ENCODE measurements at regions not wholly inside any gene's neighbourhood (a gene's known extent, or its start where the extent isn't known, plus 50 kb on each side); places are given as distances from the start of the nearest gene placed in this dataset.

DNA sequence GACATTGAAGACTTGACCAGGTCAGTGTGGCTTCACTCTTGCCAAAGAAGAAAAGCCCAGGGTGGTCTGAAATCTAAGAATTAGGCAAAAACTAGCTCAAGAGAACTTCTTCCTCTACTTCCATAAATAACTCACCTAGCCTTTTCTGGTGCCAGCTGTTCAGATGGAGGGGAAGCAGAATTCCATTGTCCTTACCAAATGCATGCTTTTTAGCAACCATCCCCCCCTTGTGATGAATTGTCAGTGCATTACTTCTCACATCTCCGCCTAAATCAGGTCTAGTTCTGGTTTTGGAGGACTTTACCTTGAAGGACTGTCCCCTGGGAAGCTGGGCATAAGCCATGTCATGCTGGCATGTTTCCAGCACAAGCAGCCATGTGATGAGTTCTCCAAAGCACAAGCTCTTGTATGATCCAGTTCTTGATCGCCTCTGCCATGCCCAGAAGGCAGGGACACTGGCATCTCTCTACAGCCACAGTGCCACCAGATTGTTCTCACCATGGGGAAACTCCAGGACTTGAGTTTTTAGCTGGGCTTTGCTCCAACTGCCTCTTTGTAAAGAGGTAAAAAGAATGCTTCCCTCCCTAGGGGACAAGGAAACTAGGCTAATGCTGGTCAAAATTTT is 96.4 kb upstream of the IL12A start:
- TF ChIP-seq EZH2phosphoT487 (conservative IDR thresholded peaks at IDR 0.05; ENCODE audit: low read length): no peak
- TF ChIP-seq, protein P1, sequence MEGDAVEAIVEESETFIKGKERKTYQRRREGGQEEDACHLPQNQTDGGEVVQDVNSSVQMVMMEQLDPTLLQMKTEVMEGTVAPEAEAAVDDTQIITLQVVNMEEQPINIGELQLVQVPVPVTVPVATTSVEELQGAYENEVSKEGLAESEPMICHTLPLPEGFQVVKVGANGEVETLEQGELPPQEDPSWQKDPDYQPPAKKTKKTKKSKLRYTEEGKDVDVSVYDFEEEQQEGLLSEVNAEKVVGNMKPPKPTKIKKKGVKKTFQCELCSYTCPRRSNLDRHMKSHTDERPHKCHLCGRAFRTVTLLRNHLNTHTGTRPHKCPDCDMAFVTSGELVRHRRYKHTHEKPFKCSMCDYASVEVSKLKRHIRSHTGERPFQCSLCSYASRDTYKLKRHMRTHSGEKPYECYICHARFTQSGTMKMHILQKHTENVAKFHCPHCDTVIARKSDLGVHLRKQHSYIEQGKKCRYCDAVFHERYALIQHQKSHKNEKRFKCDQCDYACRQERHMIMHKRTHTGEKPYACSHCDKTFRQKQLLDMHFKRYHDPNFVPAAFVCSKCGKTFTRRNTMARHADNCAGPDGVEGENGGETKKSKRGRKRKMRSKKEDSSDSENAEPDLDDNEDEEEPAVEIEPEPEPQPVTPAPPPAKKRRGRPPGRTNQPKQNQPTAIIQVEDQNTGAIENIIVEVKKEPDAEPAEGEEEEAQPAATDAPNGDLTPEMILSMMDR (IDR thresholded peaks at IDR 0.05; ENCODE audit: insufficient read depth, low read length, poor library complexity, severe bottlenecking): no peak

Measured in SU-DHL-6 (cell line).